AG04450 (cell line): ENCODE measurements at regions not wholly inside any gene's neighbourhood (a gene's known extent, or its start where the extent isn't known, plus 50 kb on each side); places are given as distances from the start of the nearest gene placed in this dataset.
"Not testable (repeated sequence)": the region's sequence is repeated elsewhere in the genome, so short reads cannot be mapped to it uniquely, and the experiment has no call there.

ENCODE experiments used
- CTCF ChIA-PET: fragments of 300-600, 350-600 bp; formaldehyde crosslinking; extraction: SDS; loops from one replicate; lab custom pipeline; 2022; ENCODE audit warnings: antibody characterized with exemption, inconsistent platforms; lab: Charles Lee
- POLR2A ChIA-PET: fragments of 350-600 bp; formaldehyde crosslinking; extraction: SDS; loops from one replicate; lab custom pipeline; 2021; ENCODE audit warnings: antibody characterized with exemption, inconsistent platforms; lab: Yijun Ruan, JAX
- DNase-seq: peaks from one replicate; pipeline ENCODE4 v3.0.0-alpha.2; 2011; ENCODE audit warnings: low read depth, low spot score
- H3K27ac ChIP-seq: one replicate; pipeline ENCODE4 v1.5.1; 2012; ENCODE audit warnings: low read depth, low read length, control low read depth
- H3K27me3 ChIP-seq: one replicate; pipeline ENCODE4 v1.6.0; 2012; ENCODE audit warnings: low read length; ENCODE audit not compliant: control insufficient read depth, insufficient read depth
- H3K4me3 ChIP-seq: 2 replicates; pipeline ENCODE4 v1.5.1; 2011; ENCODE audit warnings: mild to moderate bottlenecking, low read depth, low read length, control low read depth
- H3K9me3 ChIP-seq: 2 replicates; pipeline ENCODE4 v1.5.1; 2012; ENCODE audit warnings: low read length; ENCODE audit not compliant: control insufficient read depth, insufficient read depth
- CTCF ChIP-seq: IDR thresholded peaks from 2 replicates; pipeline ENCODE4 v1.5.1; 2011; ENCODE audit warnings: low read depth, low read length, control low read depth, inconsistent platforms

GRCh38 chr6:15741405-15741804 is 78.6 kb upstream of the DTNBP1 start:
- Histone ChIP-seq H3K9me3 (no peaks in the 10 kb centered on the region), H3K27ac (no peak overlapping the region), H3K4me3 (no peak overlapping the region), H3K27me3 (no peaks in the 10 kb centered on the region)
- POLR2A ChIA-PET = no interaction called here
- CTCF ChIA-PET = interaction anchor here (0.5 kb wide), 1 partner anchor 37 kb away, joined by 6 read pairs; no protein-coding TSS in a partner anchor
- TF ChIP-seq CTCF = no peak
- no peak for DNase-seq

GRCh38 chr6:15739867-15740266 is 77.0 kb upstream of the DTNBP1 start:
- no peak overlapping the region for H3K27ac ChIP-seq
- ChIA-PET POLR2A (no interaction called here), CTCF (no interaction called here)
- no peaks in the 10 kb centered on the region for H3K9me3 ChIP-seq
- no peak for DNase-seq
- no peak for TF ChIP-seq CTCF
- no peak overlapping the region for H3K4me3 ChIP-seq
- H3K27me3 ChIP-seq = no peaks in the 10 kb centered on the region

GRCh38 chr6:15739353-15739752 is 76.5 kb upstream of the DTNBP1 start:
- Histone ChIP-seq H3K27ac (no peak overlapping the region), H3K27me3 (no peaks in the 10 kb centered on the region), H3K4me3 (no peak overlapping the region), H3K9me3 (no peaks in the 10 kb centered on the region)
- no peak for TF ChIP-seq CTCF
- POLR2A ChIA-PET = no interaction called here
- CTCF ChIA-PET = no interaction called here
- no peak for DNase-seq

GRCh38 chr6:15738195-15738594 is 75.4 kb upstream of the DTNBP1 start:
- H3K27me3 ChIP-seq, H3K4me3 ChIP-seq, DNase-seq, POLR2A ChIA-PET, H3K27ac ChIP-seq, H3K9me3 ChIP-seq, CTCF ChIA-PET: not testable (repeated sequence)

GRCh38 chr6:15736297-15736696 is 73.5 kb upstream of the DTNBP1 start:
- Histone ChIP-seq H3K27ac (no peak overlapping the region), H3K9me3 (no peaks in the 10 kb centered on the region), H3K27me3 (peaks cover 5% of the 10 kb centered on the region), H3K4me3 (no peak overlapping the region)
- no peak for DNase-seq
- POLR2A ChIA-PET = no interaction called here
- no peak for TF ChIP-seq CTCF
- CTCF ChIA-PET = no interaction called here
